ENCODE measurements at regions not wholly inside any gene's neighbourhood (a gene's known extent, or its start where the extent isn't known, plus 50 kb on each side); places are given as distances from the start of the nearest gene placed in this dataset.

DNA sequence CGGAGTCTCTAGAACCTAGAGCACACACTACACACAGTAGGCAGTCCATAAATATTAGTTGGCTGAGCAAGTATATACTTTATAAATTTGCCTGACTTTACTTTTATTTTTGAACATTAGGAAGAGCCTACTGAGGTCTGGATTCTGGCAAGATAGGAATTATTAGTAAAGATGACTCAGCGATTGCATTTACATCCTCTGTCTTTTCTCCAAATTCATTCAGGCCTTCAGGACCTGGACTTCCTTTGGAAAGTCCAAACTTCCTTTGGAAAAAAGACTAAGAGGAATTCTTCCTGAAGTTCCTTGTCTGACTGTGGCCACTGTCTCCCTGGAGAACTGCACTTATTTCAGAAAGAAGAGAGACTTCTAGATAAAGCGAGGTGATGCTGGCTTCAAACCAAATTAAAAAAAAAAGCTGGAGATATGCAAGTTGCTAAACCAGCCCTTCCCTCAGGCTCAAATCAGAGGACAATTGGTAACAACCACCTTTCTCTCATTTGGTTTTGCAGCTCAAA lies 251.3 kb downstream of the GAS1 start:
- DNase-seq (ENCODE audit: low spot score): no peak

DNA sequence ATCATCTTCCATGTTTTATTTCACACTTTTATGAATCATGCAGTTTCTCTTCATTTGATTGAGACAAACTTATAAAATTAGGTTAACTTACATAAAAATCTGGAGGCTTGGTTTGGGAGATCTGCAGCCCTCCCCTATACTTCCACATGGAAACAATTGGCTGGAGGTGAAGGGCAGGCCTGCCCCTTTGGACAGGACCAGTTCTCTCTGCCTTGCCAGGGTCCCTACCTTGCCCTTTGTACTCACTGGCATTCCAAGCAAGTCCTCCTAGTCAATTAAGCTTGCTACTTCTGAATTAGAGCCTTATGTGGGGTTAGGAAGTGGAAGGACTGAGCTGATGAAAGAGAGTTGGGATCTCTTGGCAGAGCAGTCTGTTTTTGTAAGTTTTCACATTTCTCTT lies 257.3 kb downstream of the GAS1 start:
- no peak for DNase-seq (ENCODE audit: low spot score)

DNA sequence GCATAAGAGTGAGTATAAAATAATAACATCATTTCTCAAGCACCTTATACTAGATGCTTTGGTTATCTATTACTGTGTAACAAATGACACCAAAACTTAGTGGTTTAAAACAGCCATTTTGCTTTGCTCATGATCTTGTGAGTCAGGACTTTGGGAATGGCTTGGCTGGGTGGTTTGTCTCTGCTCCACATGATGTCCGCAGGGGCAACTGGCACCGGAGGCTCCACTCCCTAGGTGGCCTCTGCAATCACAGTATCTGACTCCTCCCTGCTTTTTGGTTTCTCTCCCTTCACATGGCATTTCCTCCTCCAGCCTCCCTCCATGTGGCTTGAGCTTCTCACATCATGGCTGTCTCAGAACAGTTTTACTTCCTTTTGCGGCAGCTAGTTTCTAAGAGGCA lies 259.5 kb downstream of the GAS1 start:
- DNase-seq (ENCODE audit: low spot score): no peak

DNA sequence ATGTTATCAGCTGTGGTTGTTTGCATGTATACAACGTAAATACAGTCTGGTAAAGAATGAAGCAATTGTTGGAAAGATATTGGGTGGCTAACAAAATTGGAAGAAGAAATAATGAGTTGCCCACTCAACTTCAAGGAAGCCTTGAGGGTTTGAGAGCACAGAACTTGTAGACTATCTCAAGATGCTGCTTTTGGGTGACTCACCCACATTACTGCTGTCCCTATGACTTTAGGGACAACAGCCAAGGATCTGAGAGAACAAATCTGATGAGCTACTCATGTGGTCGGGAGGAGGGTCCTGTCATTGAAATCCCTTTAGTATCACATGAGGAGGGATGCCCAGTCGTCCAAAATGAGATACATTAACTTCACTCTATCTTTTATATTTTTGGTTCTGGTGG lies 261.8 kb downstream of the GAS1 start:
- no peak for DNase-seq (ENCODE audit: low spot score)

DNA sequence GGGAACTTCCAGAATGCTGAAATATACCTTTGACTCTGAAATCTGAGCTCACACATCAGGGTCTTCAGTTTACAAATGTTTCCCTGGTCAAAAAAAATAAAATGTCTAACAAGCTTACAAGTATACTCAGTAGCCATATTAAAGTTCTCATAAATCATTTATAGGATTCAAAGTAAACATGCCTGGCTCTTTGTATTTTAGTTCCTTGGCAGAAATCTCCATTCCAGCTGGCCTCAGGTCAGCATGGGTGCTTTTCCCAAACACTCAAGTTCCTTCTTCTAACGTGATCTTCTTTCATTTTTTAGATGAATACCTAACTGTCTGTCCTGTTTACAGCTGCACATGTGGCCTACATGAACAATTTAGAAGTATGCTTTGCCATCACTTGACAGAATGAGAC lies 263.2 kb downstream of the GAS1 start:
- no peak for DNase-seq (ENCODE audit: low spot score)

DNA sequence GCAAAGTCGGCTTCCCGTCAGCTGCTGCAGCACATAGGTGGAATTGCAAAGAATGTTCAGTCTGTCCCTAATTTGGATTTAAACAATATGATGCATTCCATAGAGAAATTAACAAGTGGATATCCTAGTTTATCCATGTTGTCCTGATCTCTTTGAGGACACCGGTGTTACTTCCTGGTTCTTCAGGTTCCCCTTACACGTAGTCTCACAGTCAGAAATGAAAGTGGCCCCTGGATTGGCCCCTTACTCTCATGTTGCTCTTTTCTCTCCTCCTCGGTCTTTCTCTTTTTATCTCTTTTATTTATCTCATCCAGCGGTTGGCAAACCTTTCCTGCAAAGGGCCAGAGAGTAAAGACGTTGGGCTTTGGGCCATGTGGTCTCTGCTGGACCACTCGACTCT lies 265.1 kb downstream of the GAS1 start:
- no peak for DNase-seq (ENCODE audit: low spot score)

DNA sequence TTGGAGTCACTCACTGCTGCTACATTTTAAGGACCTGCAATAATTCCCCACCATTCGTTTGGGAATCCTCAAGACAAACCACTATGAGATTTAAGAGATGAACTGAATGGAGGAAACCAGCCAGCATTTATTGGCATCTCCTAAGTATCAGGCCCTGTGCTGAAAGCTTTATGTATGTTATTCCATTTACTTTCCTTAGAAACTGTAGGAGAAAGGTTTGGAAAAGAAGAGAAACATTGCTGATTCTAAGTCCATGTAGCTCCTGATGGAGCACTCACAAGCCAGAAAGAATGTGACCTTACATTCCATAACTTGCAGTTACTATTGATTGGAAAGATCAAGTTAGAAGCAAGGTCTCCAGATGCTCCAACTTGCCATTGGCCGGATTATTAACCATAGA lies 267.4 kb downstream of the GAS1 start:
- DNase-seq (ENCODE audit: low spot score): no peak

DNA sequence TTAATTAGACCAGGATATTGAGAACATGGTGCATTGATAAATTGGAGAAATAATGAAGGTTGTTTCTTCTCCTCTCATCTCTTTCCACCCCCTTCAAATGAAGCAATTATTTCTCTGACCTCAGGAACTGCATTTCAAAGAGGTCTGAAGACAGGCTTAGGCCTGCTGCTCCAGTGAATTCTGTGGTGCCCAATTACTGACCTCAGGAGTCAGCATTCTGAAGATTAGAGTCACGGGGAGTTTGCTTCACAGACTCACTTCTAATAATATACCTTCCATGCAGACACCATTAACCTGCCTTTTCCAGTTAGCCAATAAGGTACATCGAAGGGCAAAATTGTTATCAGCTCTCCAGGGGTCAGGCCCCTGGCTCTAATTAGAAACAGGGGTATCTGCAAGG lies 270.9 kb downstream of the GAS1 start:
- no peak for DNase-seq (ENCODE audit: low spot score)

DNA sequence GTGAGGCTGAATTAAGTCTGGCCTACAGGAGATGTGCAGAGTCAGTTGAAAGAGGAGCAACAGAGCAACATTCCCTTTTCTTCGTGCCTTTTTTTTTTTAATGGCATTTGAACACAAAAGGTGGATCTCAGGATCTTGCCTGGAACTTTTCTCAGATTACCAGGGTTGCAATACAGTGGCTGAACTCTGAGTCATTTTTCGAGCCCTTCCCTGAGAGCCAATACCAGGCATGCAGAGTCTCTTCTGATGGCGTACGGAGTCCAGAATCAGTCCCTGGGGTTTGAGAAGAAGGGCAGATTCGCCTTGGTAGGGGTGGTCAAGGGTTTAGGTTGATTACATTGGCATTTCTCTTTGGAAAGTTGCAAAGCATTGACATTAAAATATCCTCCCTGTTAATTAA lies 271.5 kb downstream of the GAS1 start:
- no peak for DNase-seq (ENCODE audit: low spot score)

DNA sequence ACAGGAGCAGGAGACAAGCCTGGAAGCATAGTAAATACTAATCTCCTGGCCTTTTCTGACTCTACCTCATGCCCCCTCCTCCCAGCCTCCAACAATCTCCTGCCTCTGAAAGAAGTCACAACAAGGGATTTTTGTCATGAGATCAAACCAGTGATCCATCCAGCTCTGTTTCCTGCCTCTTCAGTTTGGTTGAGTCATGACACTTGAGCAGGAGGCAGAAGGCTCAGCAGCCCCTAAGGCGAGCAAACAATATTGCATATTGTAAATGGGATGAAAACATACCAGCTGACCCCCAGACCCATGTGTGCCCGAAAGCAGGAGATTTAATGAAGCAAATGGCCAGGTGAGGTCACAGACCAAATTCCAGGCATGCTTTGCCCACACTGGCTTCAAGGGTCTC lies 272.8 kb downstream of the GAS1 start:
- DNase-seq (ENCODE audit: low spot score): no peak

DNA sequence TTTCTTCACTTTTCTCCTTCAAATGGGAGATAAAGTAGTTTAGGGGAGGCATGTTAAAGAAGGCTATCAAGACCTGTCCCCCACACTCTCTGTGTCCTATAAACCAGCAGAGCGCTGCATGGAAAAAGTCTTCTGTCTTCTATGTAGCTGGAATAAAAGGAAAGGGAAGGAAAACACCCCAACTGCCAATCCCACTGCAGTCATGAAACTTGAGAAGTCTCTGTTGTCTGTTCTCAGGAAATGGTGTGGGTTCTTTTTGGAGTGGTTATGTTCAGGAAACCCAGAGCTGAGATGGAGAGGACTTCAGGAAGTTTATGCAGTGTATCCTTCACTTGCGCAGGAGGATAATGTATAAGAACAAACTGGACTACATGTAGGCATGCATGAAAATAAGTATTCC lies 274.3 kb downstream of the GAS1 start:
- no peak for DNase-seq (ENCODE audit: low spot score)

DNA sequence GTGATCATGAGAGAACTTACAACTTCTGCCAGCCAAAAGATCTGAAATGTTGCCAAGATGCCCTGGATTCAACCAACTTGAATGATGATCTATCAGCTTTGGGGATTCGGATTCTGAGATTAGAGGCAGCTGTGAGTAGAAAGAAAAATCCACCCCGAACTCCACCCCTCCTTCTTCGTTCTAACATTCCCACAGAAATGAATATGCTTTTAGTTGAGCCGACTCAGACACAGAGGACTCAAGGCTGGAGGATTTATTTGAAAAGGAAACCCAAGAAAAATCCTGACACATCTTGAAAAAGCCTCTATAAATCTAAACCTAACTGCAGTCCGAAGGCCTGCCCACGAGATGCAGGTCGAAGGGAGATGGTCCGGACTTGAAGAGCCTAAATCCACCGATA lies 275.0 kb downstream of the GAS1 start:
- no peak for DNase-seq (ENCODE audit: low spot score)

DNA sequence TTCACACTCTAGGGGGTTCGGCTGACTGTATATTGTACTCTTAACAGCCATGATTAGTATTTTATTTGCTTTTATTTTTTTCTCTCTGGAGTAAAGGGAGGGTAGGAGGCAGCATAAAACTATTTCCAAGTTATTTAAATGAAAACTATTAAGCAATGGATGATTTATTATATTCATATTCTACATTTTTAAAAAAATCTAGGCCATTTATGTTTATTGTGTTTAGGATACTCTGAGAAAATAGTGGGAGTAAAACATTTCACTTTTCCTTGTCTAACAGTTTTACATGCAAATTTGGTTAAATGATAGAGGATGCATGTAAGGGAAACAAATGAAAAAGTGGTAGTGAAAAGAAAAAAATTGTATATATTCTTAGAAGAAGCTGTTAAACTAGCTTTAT lies 276.3 kb downstream of the GAS1 start:
- no peak for DNase-seq (ENCODE audit: low spot score)

DNA sequence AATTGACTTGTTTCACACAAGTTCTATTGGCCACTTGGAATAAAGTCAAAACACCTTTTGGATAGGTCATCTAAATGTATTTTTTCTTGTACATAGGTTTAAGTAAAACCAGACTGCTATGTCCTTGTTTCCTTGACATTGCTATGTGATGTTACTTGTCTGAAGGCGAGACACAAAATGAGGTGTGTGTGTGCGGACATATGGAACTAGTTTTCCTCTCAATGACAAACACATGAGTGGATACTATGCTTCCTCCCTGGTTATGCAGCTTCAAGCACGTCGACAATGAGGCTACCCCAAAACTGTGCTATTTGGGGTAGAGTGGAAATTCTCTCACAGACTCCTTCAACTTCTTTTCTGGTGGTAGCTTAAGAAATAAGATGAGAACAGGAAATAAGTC lies 276.8 kb downstream of the GAS1 start:
- no peak for DNase-seq (ENCODE audit: low spot score)

DNA sequence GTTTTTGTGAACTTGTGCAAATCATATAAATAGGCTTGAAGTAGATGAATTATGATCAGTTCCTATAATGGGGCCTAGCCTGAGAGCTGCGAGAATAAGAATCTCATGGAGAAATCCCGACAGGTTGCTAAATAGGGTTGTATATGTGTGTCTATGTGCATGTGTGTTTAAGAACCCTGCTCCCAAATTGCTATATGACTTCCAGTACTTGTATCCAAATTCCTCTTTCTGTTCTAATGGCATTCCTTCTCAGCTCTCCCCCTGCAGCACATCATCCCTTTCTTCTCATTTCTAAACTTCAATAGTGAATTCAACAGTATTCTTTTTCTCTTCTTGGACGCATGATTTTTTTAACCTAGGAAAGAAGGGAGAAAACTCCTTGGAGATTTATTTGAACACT lies 277.2 kb downstream of the GAS1 start:
- no peak for DNase-seq (ENCODE audit: low spot score)

DNA sequence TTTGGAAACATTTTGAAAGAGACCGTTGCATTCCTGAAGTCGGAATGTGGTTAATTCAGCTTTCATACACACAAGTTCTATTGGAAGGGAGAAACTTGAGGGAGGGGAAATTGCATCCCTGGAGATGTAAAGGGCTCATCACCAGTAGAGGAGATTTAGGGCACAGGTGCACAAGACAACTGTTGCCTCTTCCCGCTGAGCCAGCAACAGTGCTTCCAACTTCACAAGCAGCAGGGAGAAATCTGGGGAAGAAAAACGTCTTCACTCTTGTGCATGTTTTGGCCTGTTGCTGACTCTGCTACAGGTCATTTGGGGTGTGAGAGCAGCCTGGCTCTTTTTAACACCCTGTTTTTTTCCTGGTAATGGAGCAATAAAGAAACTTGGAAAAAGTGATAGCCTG lies 277.9 kb downstream of the GAS1 start:
- DNase-seq (ENCODE audit: low spot score): no peak

DNA sequence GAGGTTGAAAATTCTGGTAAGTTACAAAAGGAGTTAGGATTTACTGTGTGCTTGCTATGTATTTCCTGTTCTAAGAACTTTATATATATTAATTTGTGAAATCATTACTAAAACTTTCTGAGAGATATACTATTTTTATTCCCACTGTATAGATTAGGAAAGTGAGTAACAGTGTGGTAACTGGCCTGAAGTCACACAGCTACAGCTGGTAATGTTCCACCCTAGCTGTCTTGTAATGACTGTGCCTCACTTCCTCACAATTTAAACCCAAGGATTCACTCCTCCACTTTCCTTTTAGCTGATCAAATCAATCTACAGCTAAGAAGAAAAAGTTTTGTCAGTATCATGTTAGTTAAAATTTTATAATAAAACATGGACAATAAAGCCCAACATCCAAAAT lies 278.8 kb downstream of the GAS1 start:
- DNase-seq (ENCODE audit: low spot score): no peak

DNA sequence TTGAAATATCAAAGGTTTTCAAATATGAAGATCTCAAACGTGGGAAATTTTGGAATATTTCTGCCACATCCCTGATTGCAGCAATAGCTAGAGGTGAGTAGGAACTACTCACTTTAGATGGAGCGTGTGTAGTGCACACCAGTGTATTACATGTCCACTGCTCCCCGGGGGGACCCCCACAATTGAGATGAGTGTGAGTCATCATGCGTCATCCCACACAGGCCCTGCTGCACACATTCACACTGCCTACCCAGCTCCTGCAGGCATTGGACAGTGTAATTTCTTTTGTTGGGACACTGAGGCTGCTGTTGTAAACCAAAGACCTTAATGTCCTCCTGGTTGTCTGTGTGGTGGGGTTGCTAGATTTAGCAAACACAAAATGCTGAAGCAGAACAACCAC lies 280.0 kb downstream of the GAS1 start:
- no peak for DNase-seq (ENCODE audit: low spot score)

DNA sequence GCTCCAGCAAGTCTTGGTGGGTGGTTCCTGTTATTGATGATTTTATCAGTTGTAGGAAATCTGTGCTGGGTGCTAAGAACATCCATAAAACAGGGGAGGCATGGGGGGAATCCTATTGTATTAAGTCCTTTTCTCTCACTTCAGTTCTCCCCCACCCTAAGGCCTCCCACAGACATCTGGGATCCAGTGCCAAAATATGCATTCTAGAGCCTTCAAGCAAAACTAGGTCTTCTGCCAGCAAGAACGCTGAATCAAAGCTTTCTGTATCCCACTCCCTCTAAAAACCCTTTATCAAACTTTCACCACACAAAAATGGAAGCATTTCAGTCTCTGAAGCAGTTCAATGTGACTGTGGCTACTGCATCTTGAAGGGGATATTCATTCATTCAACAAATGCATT lies 281.9 kb downstream of the GAS1 start:
- DNase-seq (ENCODE audit: low spot score): no peak

DNA sequence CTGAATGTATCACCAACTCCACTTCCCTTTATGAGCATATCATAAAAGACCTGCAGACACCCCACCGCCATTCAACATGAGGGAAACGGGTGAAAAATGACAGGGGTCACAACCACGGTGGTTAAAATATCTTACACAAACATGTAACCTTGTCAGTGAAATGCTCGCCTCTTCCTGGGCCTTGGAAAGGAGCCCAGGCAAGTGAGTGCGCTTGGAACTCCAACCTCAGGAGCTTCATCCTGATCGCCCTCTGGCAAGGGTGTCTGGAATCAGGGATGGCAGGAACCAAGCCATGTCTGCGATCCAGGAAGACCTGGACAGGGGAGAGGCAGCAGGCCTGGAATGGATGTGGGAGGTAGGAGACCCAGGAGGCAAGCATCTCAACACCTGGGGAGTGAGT lies 282.7 kb downstream of the GAS1 start:
- no peak for DNase-seq (ENCODE audit: low spot score)

DNA sequence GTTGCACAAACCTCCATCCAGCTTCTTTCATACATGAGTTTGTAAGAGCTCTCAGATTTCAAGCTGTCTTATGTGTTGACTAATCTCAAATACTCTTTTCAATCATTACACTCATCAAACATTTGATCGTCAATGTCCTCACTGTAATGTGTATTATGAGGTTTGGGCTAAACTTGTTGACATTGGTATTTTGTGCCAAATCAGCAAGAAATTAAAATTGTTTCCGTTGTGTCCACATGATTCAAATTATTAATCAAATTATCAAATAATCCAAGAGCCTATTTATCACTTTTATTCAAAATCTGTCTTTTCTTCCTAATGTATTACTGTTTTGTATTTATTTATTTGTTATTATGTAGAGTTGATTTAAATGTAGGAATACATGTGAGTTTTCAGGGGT lies 283.4 kb downstream of the GAS1 start:
- no peak for DNase-seq (ENCODE audit: low spot score)

DNA sequence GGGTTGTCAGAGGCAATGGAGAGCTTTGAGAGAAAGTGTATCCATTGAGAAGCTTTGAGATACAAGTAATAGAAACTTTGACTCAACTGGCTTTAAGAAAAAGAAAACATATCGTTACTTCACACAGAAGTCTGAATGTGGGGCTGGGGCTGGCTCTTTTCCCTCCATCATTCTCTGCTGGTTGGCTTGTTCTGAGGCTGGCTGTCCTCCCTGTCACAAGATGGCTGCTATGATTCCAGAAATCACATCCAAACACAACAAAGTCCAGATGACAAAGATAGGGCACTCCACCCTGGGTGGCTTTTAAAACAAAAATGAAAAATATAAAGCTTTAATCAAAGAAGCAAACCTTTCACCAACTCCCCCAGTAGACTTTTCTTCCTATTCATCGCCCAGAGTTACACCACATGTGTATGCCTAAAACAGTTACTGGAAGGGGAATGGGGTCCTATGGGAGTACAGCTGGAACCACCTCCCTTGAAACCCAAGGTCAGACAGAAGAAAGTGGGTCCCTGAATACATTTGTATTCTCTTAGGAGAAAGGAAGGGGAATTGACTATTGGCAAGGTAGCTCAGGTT lies 284.3 kb downstream of the GAS1 start:
- DNase-seq (ENCODE audit: low spot score): no peak

DNA sequence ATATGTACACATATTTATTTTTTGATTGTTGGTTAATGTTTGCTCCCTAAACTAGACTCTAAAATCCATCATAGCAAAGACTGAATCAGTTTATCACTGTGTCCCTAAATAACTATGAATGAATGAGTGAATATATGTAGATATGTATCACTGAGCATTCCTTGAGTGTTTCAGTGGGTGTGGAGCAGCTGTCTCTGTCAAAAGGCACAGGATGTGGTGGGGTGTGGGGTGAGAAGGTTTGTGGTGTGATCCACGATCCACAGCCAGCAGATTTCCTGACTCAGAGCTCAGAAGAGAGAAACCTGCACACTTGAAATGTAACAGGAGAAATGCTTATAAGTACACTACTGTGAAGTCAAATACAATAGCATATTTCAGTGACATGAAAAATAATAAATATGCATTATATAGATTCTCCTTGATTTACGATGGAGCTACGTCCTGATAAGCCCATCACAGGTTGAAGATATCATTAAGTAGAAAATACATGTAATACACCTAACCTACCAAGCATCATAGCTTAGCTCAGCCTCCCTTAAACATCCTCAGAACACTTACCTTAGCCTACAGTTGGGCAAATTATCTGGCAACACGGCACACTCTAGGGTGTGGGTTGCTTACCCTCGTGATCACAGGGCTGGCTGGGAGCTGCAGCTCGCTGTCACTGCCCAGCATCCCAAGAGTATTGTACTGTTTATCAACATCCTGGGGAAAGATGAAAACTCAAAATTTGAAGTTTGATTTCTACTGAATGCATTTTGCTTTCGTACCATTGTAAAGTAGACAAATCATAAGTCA lies 287.0 kb downstream of the GAS1 start:
- no peak for DNase-seq (ENCODE audit: low spot score)

DNA sequence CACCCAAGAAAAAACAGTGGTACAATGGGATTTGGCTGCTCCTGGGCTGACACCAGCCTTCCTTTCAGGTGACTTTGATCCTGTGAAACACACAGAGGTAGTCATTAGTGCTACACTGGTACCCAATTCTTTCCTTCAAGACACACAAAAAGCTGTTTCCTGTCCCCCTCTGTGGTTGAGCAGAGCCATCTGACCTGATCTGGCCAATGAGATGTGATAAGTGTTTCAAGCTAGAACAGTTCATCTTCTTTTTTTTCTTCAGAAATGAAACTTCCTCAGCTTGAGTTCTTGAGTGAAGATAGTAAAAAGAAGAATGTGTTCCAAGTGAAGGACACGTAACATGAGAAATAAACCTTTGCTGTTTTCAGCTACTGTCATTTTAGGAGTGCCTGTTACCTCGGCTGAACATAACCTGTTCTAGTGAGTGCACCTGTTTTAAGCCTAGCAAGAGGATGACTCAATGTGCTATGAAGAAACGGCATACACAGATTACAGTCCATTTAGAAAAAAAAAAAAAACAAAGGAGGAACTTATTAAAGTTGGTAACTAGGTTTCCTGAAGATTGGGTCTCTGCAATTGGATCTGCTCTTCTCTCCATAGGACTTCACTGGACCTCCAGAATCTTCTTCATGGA lies 287.8 kb downstream of the GAS1 start:
- DNase-seq (ENCODE audit: low spot score): no peak

All from ecto neural progenitor cell (in vitro differentiated cells).